Left colon (tissue), 2 donors: ENCODE measurements at regions not wholly inside any gene's neighbourhood (a gene's known extent, or its start where the extent isn't known, plus 50 kb on each side); places are given as distances from the start of the nearest gene placed in this dataset.
"Not testable (repeated sequence)": the region's sequence is repeated elsewhere in the genome, so short reads cannot be mapped to it uniquely, and the experiment has no call there.

Experiments used
- ATAC-seq: fragments of 200-7000 bp; cut with Tn5 transposase; one replicate; pipeline ENCODE4 v1.9.1; 2020; ENCODE audit warnings: mild to moderate bottlenecking, moderate library complexity
- DNase-seq, 2 donors: peaks; one replicate each; pipeline ENCODE4 v3.0.0-alpha.2; 2020
- intact Hi-C, 2 donors: fragments of 100-400 bp; cut with DNase I in 1 of 2; cut with micrococcal nuclease in 1 of 2; formaldehyde crosslinking; loops; one replicate each; pipeline versions ENCODE4 v1.11.2 to v1.14.0; 2022; cut with DNase I, micrococcal nuclease
- donor health status: DM: no; HTN: no; CAD: no.
- donor health status: DM: yes; HTN: yes; CAD: no.

GRCh38 chr14:40985584-40985983 lies 621.1 kb upstream of the LRFN5 start:
- DNase-seq (no peak), ATAC-seq (no peak)
- intact Hi-C loops = no loop called here

GRCh38 chr14:40983604-40984003 lies 623.1 kb upstream of the LRFN5 start:
- intact Hi-C loops = no loop called here
- no peak for ATAC-seq
- DNase-seq = no peak

- DNase-seq (no peak), ATAC-seq (no peak)
- intact Hi-C loops = no loop called here
Measured at GRCh38 chr14:40981247-40981646, 625.4 kb upstream of the LRFN5 start.

GRCh38 chr14:40960257-40960656 lies 646.4 kb upstream of the LRFN5 start:
- DNase-seq, ATAC-seq, intact Hi-C loops: not testable (repeated sequence)

GRCh38 chr14:40955131-40955505 lies 651.6 kb upstream of the LRFN5 start:
- ATAC-seq (no peak), DNase-seq (no peak)
- intact Hi-C loops = no loop called here

GRCh38 chr14:40954448-40955130 lies 652.1 kb upstream of the LRFN5 start:
- ATAC-seq, DNase-seq, intact Hi-C loops: not testable (repeated sequence)

GRCh38 chr14:40944521-40944920 lies 662.2 kb upstream of the LRFN5 start:
- intact Hi-C loops = no loop called here
- ATAC-seq = no peak
- no peak for DNase-seq

- DNase-seq (no peak), ATAC-seq (no peak)
- intact Hi-C loops = no loop called here
Measured at GRCh38 chr14:40936861-40937260, 669.8 kb upstream of the LRFN5 start.

- ATAC-seq = no peak
- intact Hi-C loops = no loop called here
- no peak for DNase-seq
Measured at GRCh38 chr14:40920380-40920779, 686.3 kb upstream of the LRFN5 start.

GRCh38 chr14:40911141-40911540 lies 695.5 kb upstream of the LRFN5 start:
- DNase-seq (no peak), ATAC-seq (no peak)
- intact Hi-C loops = no loop called here

- DNase-seq = no peak
- intact Hi-C loops = no loop called here
- no peak for ATAC-seq
Measured at GRCh38 chr14:40909906-40910305, 696.8 kb upstream of the LRFN5 start.

GRCh38 chr14:40903709-40904108 lies 703.0 kb upstream of the LRFN5 start:
- DNase-seq = no peak
- intact Hi-C loops = no loop called here
- no peak for ATAC-seq

GRCh38 chr14:40899435-40899834 lies 707.2 kb upstream of the LRFN5 start:
- intact Hi-C loops = no loop called here
- DNase-seq (no peak), ATAC-seq (no peak)

GRCh38 chr14:40894846-40895245 lies 711.8 kb upstream of the LRFN5 start:
- intact Hi-C loops = no loop called here
- no peak for DNase-seq
- ATAC-seq = no peak

- no peak for DNase-seq
- intact Hi-C loops = no loop called here
- no peak for ATAC-seq
Measured at GRCh38 chr14:40889126-40889525, 717.5 kb upstream of the LRFN5 start.

GRCh38 chr14:40887912-40888311 lies 718.8 kb upstream of the LRFN5 start:
- DNase-seq (no peak), ATAC-seq (no peak)
- intact Hi-C loops = no loop called here

GRCh38 chr14:40870252-40870651 lies 736.4 kb upstream of the LRFN5 start:
- intact Hi-C loops = no loop called here
- DNase-seq (no peak), ATAC-seq (no peak)

- ATAC-seq (no peak), DNase-seq (no peak)
- intact Hi-C loops = no loop called here
Measured at GRCh38 chr14:40859055-40859454, 747.6 kb upstream of the LRFN5 start.

GRCh38 chr14:40855343-40855742 lies 751.3 kb upstream of the LRFN5 start:
- DNase-seq = no peak

GRCh38 chr14:40850191-40850590 lies 756.5 kb upstream of the LRFN5 start:
- no peak for DNase-seq
- intact Hi-C loops = no loop called here
- no peak for ATAC-seq

More at GRCh38 chr14:40855343-40855742, 751.3 kb upstream of the LRFN5 start:
- ATAC-seq = no peak
- intact Hi-C loops = no loop called here

- intact Hi-C loops = no loop called here
- DNase-seq (no peak), ATAC-seq (no peak)
Measured at GRCh38 chr14:40847480-40847879, 759.2 kb upstream of the LRFN5 start.
